NB4 (cell line): ENCODE measurements at regions not wholly inside any gene's neighbourhood (a gene's known extent, or its start where the extent isn't known, plus 50 kb on each side); places are given as distances from the start of the nearest gene placed in this dataset.

Experiments used
- MYC ChIP-seq: IDR thresholded peaks from 2 replicates; pipeline ENCODE4 v1.6.1; 2011; ENCODE audit warnings: low read depth, low read length
- POLR2A ChIP-seq: IDR thresholded peaks from 2 replicates; pipeline ENCODE4 v1.6.1; 2011; ENCODE audit warnings: mild to moderate bottlenecking; ENCODE audit not compliant: insufficient read length; ENCODE audit errors: extremely low read depth
- TF ChIP-seq, protein P1 (sequence below): IDR thresholded peaks from one replicate; pipeline ENCODE4 v1.5.1; 2012; ENCODE audit warnings: low read depth, low read length
- TF ChIP-seq, protein P2 (sequence below): IDR thresholded peaks from 2 replicates; pipeline ENCODE4 v1.6.1; 2011; ENCODE audit warnings: low read depth, low read length

DNA sequence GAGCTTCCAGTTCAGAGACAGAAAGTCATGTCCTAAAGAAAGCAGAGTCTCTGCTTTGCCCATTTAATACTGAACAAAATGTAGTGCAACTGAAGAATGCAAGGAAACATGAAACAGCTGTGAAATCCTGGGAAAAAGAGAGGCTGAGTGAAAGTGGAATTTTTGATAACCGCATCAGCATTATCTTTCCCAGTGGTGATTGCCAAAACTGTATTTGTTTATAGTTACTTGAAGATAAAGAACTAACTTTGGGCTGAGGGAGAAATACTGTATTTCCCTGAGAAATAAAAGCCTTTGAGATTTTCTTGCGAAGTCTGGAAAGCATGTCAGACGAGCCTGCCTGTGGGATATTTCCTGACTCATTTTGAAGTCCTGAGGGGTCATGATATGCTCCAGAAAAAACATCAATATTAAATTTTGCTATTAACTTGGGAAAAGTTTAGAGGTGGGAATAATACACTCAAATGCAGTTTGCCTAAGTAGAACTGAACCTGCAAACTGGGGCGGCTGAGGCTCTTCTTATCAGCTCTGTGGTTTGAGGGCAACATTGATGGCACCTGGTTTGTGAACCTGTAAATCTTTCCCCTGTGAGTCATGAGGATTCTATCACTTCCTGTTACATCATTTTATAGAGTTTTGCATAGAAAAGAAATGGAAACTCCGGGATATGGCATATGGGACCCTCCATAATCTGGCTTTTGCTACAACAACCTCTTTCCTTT lies 855.3 kb downstream of the MCTP2 start:
- no peak for TF ChIP-seq POLR2A
- TF ChIP-seq, protein P1, sequence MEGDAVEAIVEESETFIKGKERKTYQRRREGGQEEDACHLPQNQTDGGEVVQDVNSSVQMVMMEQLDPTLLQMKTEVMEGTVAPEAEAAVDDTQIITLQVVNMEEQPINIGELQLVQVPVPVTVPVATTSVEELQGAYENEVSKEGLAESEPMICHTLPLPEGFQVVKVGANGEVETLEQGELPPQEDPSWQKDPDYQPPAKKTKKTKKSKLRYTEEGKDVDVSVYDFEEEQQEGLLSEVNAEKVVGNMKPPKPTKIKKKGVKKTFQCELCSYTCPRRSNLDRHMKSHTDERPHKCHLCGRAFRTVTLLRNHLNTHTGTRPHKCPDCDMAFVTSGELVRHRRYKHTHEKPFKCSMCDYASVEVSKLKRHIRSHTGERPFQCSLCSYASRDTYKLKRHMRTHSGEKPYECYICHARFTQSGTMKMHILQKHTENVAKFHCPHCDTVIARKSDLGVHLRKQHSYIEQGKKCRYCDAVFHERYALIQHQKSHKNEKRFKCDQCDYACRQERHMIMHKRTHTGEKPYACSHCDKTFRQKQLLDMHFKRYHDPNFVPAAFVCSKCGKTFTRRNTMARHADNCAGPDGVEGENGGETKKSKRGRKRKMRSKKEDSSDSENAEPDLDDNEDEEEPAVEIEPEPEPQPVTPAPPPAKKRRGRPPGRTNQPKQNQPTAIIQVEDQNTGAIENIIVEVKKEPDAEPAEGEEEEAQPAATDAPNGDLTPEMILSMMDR = no peak
- TF ChIP-seq, protein P2, sequence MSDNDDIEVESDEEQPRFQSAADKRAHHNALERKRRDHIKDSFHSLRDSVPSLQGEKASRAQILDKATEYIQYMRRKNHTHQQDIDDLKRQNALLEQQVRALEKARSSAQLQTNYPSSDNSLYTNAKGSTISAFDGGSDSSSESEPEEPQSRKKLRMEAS = no peak
- TF ChIP-seq MYC = no peak
